K562 (cell line): ENCODE measurements at regions not wholly inside any gene's neighbourhood (a gene's known extent, or its start where the extent isn't known, plus 50 kb on each side); places are given as distances from the start of the nearest gene placed in this dataset.

Source experiments
- CREB1 ChIP-seq, 2 experiments: sonication (generic) in 1 of 2; formaldehyde crosslinking in 1 of 2; IDR thresholded peaks; 2 replicates each; pipeline versions ENCODE4 v1.6.1 to v1.8.0; 2012 to 2022; ENCODE audit warnings: inconsistent platforms in 1 of 2, mild to moderate bottlenecking in 1 of 2, missing genetic modification reagents in 1 of 2, moderate library complexity in 1 of 2
- ELF4 ChIP-seq: fragments of 450-650 bp; formaldehyde crosslinking; IDR thresholded peaks from 2 replicates; pipeline ENCODE4 v1.4.0; 2022; ENCODE audit warnings: missing genetic modification characterization
- HNRNPL ChIP-seq: fragments of 200-400 bp; formaldehyde crosslinking; IDR thresholded peaks from 2 replicates; pipeline ENCODE4 v1.6.1; 2017; ENCODE audit warnings: low read depth, mild to moderate bottlenecking, low read length
- HNRNPLL ChIP-seq: fragments of 200-400 bp; formaldehyde crosslinking; IDR thresholded peaks from 2 replicates; pipeline ENCODE4 v1.6.1; 2017; ENCODE audit warnings: low read length, low read depth, mild to moderate bottlenecking; ENCODE audit not compliant: poor library complexity, severe bottlenecking
- KDM1A ChIP-seq, 2 experiments: fragments of 450-650 bp; IDR thresholded peaks; 2 replicates each; pipeline ENCODE4 v1.6.1; 2016; ENCODE audit warnings: mild to moderate bottlenecking in 2 of 2
- MGA ChIP-seq: fragments of 450-650 bp; IDR thresholded peaks from 2 replicates; pipeline ENCODE4 v1.6.1; 2016; ENCODE audit warnings: mild to moderate bottlenecking, moderate library complexity
- OTX1 ChIP-seq: fragments of 450-650 bp; formaldehyde crosslinking; IDR thresholded peaks from 2 replicates; pipeline ENCODE4 v1.4.0; 2022; ENCODE audit warnings: mild to moderate bottlenecking
- SMC3 ChIP-seq: conservative IDR thresholded peaks from 2 replicates; pipeline ENCODE4 v1.6.1; 2011; ENCODE audit warnings: low read depth, low read length, improper control_type of control experiment; ENCODE audit not compliant: insufficient read depth
- ZNF707 ChIP-seq: fragments of 250-450 bp; sonication (Bioruptor Pico); conservative IDR thresholded peaks from 2 replicates; pipeline ENCODE4 v1.8.0; 2022; ENCODE audit warnings: inconsistent platforms, mild to moderate bottlenecking, moderate library complexity

- TF ChIP-seq ELF4 = no peak
- TF ChIP-seq CREB1 (IDR thresholded peaks at IDR 0.05) = no peak
- TF ChIP-seq CREB1 (CRISPR knock-in tag; IDR thresholded peaks at IDR 0.05) = no peak
- no peak for TF ChIP-seq KDM1A (IDR thresholded peaks at IDR 0.05)
- TF ChIP-seq HNRNPL = no peak
- TF ChIP-seq SMC3 = no peak
- TF ChIP-seq OTX1 = no peak
- TF ChIP-seq ZNF707 (CRISPR knock-in tag) = no peak
- TF ChIP-seq HNRNPLL = no peak
- no peak for TF ChIP-seq MGA
These were observed 972.5 kb upstream of the CTNND2 start for GRCh38 chr5:12876541-12877298.
